CD4-positive, alpha-beta T cell (primary cell): ENCODE measurements at regions not wholly inside any gene's neighbourhood (a gene's known extent, or its start where the extent isn't known, plus 50 kb on each side); places are given as distances from the start of the nearest gene placed in this dataset.
A peak's percentile ranks its signal among the peaks of the same experiment; 100 is the strongest.
"Not testable (repeated sequence)": the region's sequence is repeated elsewhere in the genome, so short reads cannot be mapped to it uniquely, and the experiment has no call there.

Source experiments
- ATAC-seq: fragments of 200-7000 bp; cut with Tn5 transposase; one replicate; pipeline ENCODE4 v1.10.0; 2022; ENCODE audit warnings: mild to moderate bottlenecking; ENCODE audit not compliant: poor library complexity
- CTCF ChIA-PET: fragments of 350-600 bp; sonication (Branson Sonifier 250); formaldehyde crosslinking; loops from one replicate; lab custom pipeline; 2021; ENCODE audit warnings: antibody characterized with exemption, inconsistent platforms; lab: Charles Lee
- POLR2A ChIA-PET: fragments of 350-600 bp; sonication (Branson Sonifier 250); formaldehyde crosslinking; loops from one replicate; lab custom pipeline; 2021; ENCODE audit warnings: antibody characterized with exemption, inconsistent platforms; lab: Charles Lee
- DNase-seq, 14 experiments: peaks; one replicate each; pipeline ENCODE4 v3.0.0-alpha.2; 2013 to 2020; ENCODE audit warnings: mixed read lengths in 2 of 14
- H3K27ac ChIP-seq, 2 donors: one replicate each; pipeline versions ENCODE4 v1.5.1 to v1.7.0; 2013; ENCODE audit warnings: low read length in 2 of 2, low read depth in 1 of 2, mild to moderate bottlenecking in 1 of 2
- H3K27me3 ChIP-seq, 2 experiments: 1 replicate in 1 of 2; 2 replicates in 1 of 2; pipeline versions ENCODE4 v1.6.1 to v1.7.0; 2013; ENCODE audit warnings: low read length in 2 of 2, control low read depth in 1 of 2, mild to moderate bottlenecking in 1 of 2, moderate library complexity in 1 of 2; ENCODE audit not compliant: insufficient read depth in 2 of 2, control insufficient read depth in 1 of 2
- H3K36me3 ChIP-seq: one replicate; pipeline ENCODE4 v1.6.1; 2013; ENCODE audit warnings: low read length, control low read depth; ENCODE audit not compliant: insufficient read depth
- H3K4me1 ChIP-seq: one replicate; pipeline ENCODE4 v1.6.1; 2013; ENCODE audit warnings: low read length, control low read depth; ENCODE audit not compliant: insufficient read depth
- H3K4me3 ChIP-seq: one replicate; pipeline ENCODE4 v1.5.1; 2013; ENCODE audit warnings: mild to moderate bottlenecking, low read length, moderate library complexity
- H3K9me3 ChIP-seq, 2 experiments: 1 replicate in 1 of 2; 2 replicates in 1 of 2; pipeline versions ENCODE4 v1.6.1 to v1.7.0; 2013; ENCODE audit warnings: low read length in 2 of 2, mild to moderate bottlenecking in 2 of 2, control low read depth in 1 of 2, moderate library complexity in 1 of 2; ENCODE audit not compliant: control insufficient read depth in 1 of 2, insufficient read depth in 1 of 2
- H3K27ac Mint-ChIP-seq: one replicate; pipeline ENCODE4 v1.8.0; 2020; ENCODE audit warnings: mixed read lengths
- H3K27me3 Mint-ChIP-seq: one replicate; pipeline ENCODE4 v1.8.0; 2021; ENCODE audit warnings: mixed read lengths
- H3K36me3 Mint-ChIP-seq: one replicate; pipeline ENCODE4 v1.8.0; 2021; ENCODE audit warnings: low read depth, mixed read lengths
- H3K4me1 Mint-ChIP-seq: one replicate; pipeline ENCODE4 v1.8.0; 2021; ENCODE audit warnings: low read depth, mixed read lengths
- H3K4me3 Mint-ChIP-seq: one replicate; pipeline ENCODE4 v1.8.0; 2020; ENCODE audit warnings: mild to moderate bottlenecking, mixed read lengths
- H3K9me3 Mint-ChIP-seq: one replicate; pipeline ENCODE4 v1.8.0; 2020; ENCODE audit warnings: mixed read lengths
- intact Hi-C, 2 experiments: fragments of 100-400 bp; cut with DNase I in 1 of 2; cut with micrococcal nuclease in 1 of 2; formaldehyde crosslinking; loops; one replicate each; pipeline versions ENCODE4 v1.15.1 to v1.9.0; 2023 to 2025; cut with DNase I, micrococcal nuclease

GRCh38 chr1:146292424-146292823, 63.6 kb upstream of the NOTCH2NLA start:
- POLR2A ChIA-PET, intact Hi-C loops, H3K9me3 Mint-ChIP-seq, H3K36me3 ChIP-seq, H3K4me3 Mint-ChIP-seq, DNase-seq, H3K36me3 Mint-ChIP-seq, H3K4me1 Mint-ChIP-seq, H3K27me3 ChIP-seq, H3K4me1 ChIP-seq, H3K27ac Mint-ChIP-seq, H3K27ac ChIP-seq, CTCF ChIA-PET, H3K27me3 Mint-ChIP-seq, H3K9me3 ChIP-seq, ATAC-seq, H3K4me3 ChIP-seq: not testable (repeated sequence)

- not testable (repeated sequence) for ATAC-seq
These were observed 59.1 kb upstream of the NOTCH2NLA start for GRCh38 chr1:146287881-146288280.

DNA sequence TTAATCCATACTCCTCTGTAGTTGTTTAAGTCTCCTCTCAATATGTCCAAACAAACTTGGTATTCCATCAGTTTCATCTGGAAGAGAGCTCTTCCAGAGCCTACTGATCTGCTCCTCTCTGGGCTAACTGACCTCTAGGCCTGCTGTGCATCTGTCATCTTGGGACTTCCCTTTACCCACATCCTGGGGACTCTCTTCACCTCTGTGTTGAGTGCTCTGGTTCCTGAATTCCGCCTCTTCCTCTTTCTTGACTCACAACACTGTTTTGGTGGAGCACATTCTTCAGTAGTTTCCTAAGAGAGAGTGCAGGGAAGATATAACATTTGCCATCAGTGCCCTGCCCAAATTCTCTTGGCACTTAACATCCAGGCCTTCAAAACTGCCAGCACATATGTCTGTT, 55.9 kb upstream of the NOTCH2NLA start:
- H3K4me3 Mint-ChIP-seq, CTCF ChIA-PET, H3K27me3 Mint-ChIP-seq, POLR2A ChIA-PET, H3K27ac Mint-ChIP-seq, intact Hi-C loops, H3K4me1 Mint-ChIP-seq, H3K27me3 ChIP-seq, H3K4me3 ChIP-seq, H3K9me3 ChIP-seq, H3K36me3 ChIP-seq, H3K27ac ChIP-seq, H3K4me1 ChIP-seq, DNase-seq, H3K36me3 Mint-ChIP-seq, H3K9me3 Mint-ChIP-seq: not testable (repeated sequence)
- peak; percentile 54 for ATAC-seq

More at GRCh38 chr1:146287881-146288280, 59.1 kb upstream of the NOTCH2NLA start:
- CTCF ChIA-PET, intact Hi-C loops, H3K4me1 ChIP-seq, H3K27me3 ChIP-seq, POLR2A ChIA-PET, H3K4me3 ChIP-seq, H3K36me3 Mint-ChIP-seq, DNase-seq, H3K9me3 Mint-ChIP-seq, H3K27me3 Mint-ChIP-seq, H3K9me3 ChIP-seq, H3K4me1 Mint-ChIP-seq, H3K4me3 Mint-ChIP-seq, H3K36me3 ChIP-seq, H3K27ac ChIP-seq, H3K27ac Mint-ChIP-seq: not testable (repeated sequence)

DNA sequence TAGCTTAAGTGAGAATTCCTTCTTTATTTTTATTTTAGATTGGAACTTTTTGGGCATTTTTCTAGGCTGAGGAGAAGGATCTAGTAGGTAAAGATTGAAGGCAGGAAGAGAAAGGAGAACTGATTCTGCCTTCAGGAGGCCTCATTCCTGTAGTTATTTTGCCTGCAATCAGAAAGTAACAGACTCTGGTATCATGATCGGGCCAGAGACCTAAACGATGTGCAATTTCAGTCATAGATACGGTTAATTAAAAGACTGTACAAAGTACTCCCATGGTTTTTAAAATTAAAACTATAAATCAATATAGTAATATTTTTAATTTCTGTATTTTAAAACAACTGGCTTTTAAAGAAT, 54.7 kb upstream of the NOTCH2NLA start:
- not testable (repeated sequence) for H3K36me3 Mint-ChIP-seq, H3K4me3 Mint-ChIP-seq

GRCh38 chr1:146282807-146283526, 54.1 kb upstream of the NOTCH2NLA start:
- intact Hi-C loops, H3K4me1 ChIP-seq, H3K36me3 ChIP-seq, POLR2A ChIA-PET, H3K27me3 ChIP-seq, H3K4me1 Mint-ChIP-seq, CTCF ChIA-PET, DNase-seq, H3K4me3 Mint-ChIP-seq, H3K36me3 Mint-ChIP-seq, H3K27me3 Mint-ChIP-seq, H3K4me3 ChIP-seq, H3K9me3 ChIP-seq, H3K27ac ChIP-seq, H3K27ac Mint-ChIP-seq, H3K9me3 Mint-ChIP-seq: not testable (repeated sequence)
- peak; percentile 54 for ATAC-seq

More for the DNA sequence above, 54.7 kb upstream of the NOTCH2NLA start:
- H3K4me3 ChIP-seq, POLR2A ChIA-PET, DNase-seq, H3K4me1 Mint-ChIP-seq, H3K9me3 ChIP-seq, H3K27ac ChIP-seq, H3K27me3 ChIP-seq, ATAC-seq, H3K36me3 ChIP-seq, H3K27ac Mint-ChIP-seq, H3K9me3 Mint-ChIP-seq, CTCF ChIA-PET, intact Hi-C loops, H3K27me3 Mint-ChIP-seq, H3K4me1 ChIP-seq: not testable (repeated sequence)

GRCh38 chr1:146281522-146281921, 52.7 kb upstream of the NOTCH2NLA start:
- CTCF ChIA-PET, H3K27me3 Mint-ChIP-seq, H3K4me3 ChIP-seq, H3K4me1 ChIP-seq, ATAC-seq, H3K27ac ChIP-seq, H3K36me3 Mint-ChIP-seq, H3K9me3 ChIP-seq, H3K9me3 Mint-ChIP-seq, DNase-seq, H3K27ac Mint-ChIP-seq, intact Hi-C loops, POLR2A ChIA-PET, H3K4me1 Mint-ChIP-seq, H3K27me3 ChIP-seq, H3K4me3 Mint-ChIP-seq, H3K36me3 ChIP-seq: not testable (repeated sequence)

DNA sequence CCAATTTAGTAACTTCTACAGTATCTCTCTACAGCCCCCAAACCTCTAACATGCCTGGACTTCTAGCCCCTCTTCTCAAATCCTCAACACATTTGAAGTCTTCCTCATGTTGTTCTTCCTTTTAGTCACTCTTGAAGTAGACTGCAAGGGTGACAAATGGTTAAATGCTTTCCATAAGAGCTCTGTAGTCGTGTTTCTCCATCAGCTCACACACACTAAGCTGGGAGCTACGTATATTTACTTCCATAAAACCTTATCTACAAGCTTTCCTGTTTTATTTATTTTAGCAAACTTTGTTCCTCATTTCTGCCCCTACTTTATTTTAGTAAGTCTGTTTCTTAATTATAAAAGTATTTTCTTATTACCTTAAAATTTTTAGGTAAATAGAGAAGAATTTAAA, 49.9 kb upstream of the NOTCH2NLA start:
- H3K4me3 Mint-ChIP-seq, H3K27me3 Mint-ChIP-seq, H3K4me3 ChIP-seq, H3K4me1 ChIP-seq, DNase-seq, H3K9me3 Mint-ChIP-seq, H3K9me3 ChIP-seq, H3K36me3 Mint-ChIP-seq, H3K36me3 ChIP-seq, CTCF ChIA-PET, intact Hi-C loops, H3K27me3 ChIP-seq, POLR2A ChIA-PET, H3K27ac ChIP-seq, H3K4me1 Mint-ChIP-seq, H3K27ac Mint-ChIP-seq, ATAC-seq: not testable (repeated sequence)
